GM19043 (cell line): ENCODE measurements at regions not wholly inside any gene's neighbourhood (a gene's known extent, or its start where the extent isn't known, plus 50 kb on each side); places are given as distances from the start of the nearest gene placed in this dataset.
"Not testable (repeated sequence)": the region's sequence is repeated elsewhere in the genome, so short reads cannot be mapped to it uniquely, and the experiment has no call there.

Source experiments
- ATAC-seq: cut with Tn5 transposase; IDR thresholded peaks from one replicate; pipeline ENCODE4 v1.9.1; 2021; ENCODE audit warnings: low read depth; ENCODE audit not compliant: unreplicated experiment

DNA sequence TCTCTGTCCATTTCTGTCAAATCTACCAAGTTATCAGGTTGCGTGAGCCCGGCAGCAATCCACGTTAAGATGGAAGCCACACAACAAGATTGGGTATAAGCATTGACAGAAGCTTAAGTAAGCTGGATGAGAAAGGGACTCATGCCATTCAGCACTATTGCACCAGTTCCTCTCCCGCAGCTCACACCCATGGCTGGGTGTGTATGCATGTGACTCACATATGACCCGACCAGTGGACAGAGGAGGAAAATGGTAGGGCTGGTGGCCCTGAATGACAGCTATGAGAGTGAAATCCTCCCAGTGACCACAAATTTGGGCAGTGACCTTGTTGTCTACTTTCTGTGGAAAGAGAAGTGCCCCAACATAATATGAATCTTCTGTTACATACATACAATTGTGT is 113.5 kb downstream of the OTOR start:
- ATAC-seq = no peak

DNA sequence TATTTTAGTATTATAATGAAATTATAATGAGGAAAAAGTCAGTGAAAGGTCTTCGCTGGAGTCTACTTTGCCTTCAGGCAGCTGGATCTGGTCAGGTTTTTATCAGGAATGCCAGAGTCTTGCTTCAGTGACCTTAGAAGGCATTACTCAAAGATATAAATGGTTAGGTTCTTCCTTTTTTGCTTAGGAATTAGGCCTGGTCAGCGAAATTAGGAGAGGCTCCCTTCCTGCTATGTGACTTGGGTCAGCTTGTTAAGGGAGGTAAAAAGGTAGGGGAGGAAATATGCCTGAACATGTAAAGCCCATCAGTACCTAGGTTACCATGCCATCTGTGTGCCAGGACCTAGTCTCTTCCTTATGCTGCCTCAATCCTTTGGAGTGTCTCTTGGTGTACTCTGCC is 115.1 kb downstream of the OTOR start:
- no peak for ATAC-seq

DNA sequence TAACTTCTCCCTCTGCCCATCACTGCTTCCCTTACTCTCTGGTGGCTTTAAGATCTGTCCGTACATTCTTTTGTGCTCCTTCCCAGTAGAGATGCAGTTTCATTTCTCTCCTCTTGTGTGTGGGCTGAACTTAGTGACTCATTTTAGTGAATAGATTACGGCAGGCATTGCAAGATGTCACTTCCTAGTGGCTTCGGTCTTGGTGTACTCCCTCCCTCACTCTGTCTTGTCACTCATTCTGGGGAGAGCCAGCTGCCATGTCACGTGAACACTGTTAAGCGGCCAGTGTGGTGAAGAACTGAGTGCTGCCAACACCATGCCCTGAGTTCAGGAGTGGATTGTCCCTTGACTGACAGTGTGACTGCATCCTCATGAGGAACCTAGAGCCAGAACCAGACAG is 115.9 kb downstream of the OTOR start:
- no peak for ATAC-seq

DNA sequence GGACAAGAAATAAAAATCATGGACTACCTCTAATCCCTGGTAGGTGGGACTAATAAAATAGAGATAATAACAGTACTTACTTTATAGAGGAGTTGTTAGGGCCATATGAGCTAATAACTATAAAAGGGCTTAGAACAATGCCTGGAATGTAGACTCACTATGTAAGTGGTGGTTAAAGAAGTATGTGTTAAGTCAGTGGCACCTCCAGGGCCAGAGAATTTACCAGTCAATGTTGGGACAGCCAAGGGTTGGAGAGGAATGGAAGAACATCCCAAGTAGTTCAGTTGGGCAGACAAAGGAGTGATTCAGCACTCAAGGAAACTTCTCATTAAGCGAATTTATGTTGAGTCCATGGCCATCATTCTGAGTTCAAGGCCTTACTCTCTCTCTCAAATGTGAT is 116.8 kb downstream of the OTOR start:
- ATAC-seq = no peak

DNA sequence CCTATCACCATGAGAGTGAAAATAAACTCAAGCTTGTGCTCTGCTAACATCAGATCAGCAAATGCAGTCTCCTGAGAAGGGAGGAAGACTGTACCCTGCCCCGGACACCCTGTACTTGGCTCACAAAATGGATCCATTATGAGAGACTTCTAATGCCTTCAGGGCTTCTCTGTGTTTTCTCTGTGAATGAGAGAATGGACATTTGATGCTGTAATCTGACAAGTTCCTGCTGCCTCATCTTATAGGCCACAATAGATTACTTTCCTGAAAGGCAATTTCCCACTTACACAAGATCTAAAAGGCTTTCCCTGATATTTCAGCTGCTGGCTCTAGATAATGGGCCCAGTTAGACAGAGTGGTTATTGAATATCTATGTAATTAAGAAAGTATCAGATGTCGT is 117.2 kb downstream of the OTOR start:
- no peak for ATAC-seq

DNA sequence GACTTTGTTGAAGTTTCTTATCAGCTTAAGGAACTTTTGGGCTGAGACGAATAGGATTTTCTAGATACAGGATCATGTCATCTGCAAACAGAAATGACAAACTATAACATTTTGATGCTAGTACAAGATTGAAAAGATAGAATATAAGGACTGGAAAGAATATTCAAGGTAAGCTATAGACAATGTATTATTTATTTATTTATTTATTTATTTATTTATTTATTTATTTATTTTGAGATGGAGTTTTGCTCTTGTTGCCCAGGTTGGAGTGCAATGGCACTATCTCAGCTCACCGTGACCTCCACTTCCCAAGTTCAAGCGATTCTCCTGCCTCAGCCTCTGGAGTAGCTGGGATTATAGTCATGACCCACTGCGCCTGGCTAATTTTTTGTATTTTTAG is 125.0 kb downstream of the OTOR start:
- ATAC-seq = not testable (repeated sequence)

DNA sequence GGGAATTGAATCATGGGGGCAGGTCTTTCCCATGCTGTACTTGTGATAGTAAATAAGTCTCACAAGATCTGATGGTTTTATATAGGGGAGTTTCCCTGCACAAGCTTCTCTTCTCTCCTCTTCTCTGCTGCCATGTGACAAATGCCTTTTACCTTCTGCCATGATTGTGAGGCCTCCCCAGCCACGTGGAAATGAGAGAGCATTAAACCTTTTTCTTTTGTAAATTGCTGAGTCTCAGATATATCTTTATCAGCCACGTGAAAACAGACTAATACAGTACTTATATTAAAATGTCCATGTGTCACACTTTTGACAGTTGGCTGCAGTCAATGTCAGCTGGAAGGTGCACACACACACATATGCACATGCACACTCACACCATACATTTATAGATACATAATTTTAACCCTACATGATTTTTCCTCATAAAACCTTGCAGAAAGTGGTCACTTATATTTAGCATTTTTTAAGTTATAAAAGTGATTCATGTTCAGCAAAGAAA is 128.9 kb downstream of the OTOR start:
- no peak for ATAC-seq

DNA sequence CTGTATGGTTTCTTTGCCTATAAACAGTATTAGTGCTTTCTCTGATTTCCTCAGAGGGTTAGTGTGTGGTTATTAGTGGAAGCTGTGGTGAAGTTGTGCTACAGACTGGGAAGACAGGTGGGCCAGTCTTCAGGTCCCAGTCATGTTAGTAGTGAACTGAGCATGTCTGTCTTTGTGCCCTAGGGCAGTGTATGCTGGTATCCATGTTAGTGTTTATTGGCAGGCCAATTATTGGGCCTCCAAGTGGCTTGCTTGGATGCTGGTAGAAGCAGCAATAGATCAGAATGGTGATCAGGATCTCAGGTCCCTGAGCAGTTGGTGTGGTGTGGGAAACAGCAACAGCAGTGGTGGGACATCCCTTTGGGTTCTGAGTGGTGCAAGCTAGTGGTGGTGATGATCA is 137.6 kb downstream of the OTOR start:
- ATAC-seq = no peak

DNA sequence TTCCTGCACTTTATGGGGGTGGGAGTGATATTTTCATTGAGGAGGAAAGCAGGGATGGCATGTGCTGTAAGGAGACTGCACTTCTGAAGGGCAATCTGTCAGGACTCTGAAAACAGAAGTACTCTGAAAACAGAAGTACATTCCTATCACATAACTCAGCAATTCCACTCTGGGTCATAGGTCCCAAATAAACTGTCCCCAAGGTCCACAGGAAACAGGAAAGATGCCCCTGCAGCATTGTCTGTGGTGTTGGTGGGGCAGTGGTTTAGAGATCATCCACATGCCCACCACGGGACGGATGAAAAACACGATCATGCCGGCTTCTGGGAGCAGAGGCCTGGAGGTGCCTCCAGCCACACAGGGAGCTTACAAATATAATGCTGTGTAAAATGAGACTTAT is 150.3 kb downstream of the OTOR start:
- ATAC-seq = no peak

DNA sequence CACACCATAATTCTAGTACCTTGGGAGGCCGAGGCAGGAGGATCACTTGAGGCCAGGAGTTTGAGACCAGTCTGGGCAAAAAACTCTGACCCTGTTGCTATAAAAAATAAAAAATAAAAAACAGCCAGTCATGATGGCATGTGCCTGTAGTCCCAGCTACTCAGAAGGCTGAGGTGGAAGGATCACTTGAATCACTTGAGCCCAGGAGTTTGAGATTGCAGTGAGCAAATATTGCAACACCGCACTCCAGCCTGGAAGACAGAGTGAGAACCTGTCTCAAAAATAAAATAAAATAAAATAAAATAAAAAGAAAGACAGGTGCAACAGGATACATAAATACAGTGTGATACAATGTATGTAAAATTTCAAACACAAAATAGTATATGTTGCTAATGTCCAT is 154.5 kb downstream of the OTOR start:
- ATAC-seq = no peak

DNA sequence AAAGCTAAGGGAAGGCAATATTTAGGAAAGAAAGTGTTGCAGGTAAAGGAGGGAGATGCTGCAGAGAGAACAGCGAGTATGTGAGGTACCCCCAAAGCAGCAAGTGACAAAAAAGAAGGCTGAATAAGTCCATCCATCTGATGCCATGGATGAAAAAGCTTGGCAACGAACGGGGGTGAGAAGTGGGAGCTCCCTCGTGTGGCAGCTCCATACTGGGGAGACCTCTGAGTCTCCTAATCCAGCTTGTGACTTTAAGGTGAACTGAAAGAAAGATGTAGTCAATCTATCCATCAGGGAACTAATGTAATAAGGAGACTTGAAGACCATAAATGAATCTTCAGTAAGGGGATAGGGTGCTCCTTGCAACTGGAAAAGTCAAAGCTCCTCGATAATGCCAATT is 156.6 kb downstream of the OTOR start:
- no peak for ATAC-seq

DNA sequence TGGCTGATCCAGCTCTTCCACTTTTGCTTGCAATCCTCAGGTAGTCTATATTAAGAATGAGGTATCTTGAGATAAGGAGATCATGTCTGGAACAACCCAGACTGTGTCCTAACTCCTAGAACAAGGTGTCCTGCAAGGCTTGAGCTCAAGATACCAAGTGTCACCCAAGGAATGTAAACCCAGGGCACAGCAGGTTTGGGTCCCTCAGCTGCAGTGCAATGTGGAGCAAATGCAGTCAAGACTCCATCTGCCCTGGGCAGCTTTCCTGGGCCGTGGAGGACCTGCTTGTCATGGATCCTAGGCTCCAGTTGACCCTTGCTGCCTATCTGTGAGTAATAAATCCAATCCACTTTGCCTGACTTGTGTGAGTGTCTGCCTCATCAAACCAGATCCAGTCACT is 166.1 kb downstream of the OTOR start:
- ATAC-seq = no peak

DNA sequence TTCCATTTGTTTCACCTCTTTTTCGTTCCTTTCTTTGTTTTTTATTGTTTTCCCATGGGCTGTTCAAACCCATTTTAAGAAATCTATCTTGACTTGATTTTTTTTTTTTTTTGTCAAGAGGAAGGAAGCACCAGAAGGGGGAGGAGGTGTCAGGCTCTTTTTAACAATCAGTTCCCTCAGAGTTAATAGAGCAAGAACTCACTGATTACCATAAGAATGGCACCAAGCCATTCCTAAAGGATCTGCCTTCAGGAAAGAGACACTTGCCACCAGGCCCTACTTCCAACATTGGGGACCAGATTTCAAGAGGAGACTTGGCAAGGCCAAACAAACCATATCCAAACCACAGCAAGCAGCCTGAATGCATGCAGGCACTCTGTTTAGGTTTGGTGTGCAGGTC is 168.0 kb downstream of the OTOR start:
- ATAC-seq = no peak

DNA sequence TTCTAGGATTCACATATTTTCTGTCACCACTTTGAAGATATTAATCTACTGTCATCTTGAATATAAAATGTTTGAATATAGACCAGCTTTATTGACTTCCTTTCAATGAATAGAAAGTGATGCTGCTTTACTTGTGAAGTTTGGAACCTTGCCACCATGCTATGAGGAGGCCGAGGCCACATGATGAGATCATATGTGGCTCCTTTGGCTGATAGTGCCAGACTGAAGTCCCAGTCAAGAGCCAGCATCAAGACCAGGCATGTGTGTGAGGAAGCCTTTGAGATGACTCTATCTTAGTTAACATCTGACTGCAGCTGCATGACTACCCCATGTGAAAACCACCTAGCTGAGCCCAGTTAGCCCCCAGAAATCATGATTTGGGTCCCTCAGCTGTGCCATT is 169.5 kb downstream of the OTOR start:
- ATAC-seq = no peak

DNA sequence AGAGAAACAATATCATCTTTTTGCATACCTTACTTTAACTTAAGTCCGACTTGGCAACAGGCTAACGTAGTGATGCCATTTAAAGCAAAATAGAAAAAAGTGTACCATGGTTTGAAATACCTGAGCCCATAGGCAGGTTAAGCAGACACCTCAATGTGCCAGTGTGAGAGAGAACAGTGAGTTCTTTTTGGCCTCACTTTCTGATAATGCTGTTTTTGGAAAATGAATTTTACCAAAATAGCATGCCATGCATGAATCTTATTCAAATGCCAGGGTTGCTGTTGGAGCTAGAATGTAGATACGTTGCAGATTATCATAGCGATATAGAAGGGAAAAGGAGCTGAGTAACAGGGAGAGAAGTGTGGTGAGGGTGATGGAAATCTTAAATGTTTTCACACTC is 170.2 kb downstream of the OTOR start:
- no peak for ATAC-seq

DNA sequence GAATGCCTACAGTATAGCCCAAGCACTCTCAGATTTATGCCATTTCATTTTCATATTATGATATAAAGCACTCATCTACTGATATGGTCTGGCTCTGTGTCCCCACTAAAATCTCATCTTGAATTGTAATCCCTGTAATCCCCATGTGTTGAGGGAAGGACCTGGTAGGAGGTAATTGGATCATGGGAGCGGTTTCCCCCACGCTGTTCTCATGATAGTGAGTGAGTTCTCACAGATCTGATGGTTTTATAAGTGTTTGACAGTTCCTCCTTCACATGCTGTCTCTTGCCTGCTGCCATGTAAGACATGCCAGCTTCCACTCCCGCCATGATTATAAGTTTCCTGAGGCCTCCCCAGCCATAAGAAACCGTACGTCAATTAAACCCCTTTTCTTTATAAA is 171.7 kb downstream of the OTOR start:
- no peak for ATAC-seq

DNA sequence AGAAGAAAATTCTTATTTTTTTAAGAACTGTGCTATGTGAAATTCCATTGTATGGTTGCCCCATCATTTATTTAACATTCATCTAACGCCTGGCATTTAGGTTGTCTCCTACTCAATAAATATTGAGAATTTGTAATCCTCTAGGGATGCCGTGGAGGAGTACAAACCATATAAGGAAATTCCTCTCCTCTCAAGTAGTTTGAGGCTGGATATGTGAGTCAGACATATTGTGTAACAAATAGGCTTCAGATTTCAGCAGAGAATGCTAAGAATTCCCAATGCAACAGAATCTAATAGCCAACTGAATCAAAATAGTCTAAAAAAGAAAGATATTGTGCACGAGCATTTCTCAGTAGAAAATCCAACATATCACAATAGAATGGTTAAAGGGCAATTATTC is 174.7 kb downstream of the OTOR start:
- no peak for ATAC-seq

DNA sequence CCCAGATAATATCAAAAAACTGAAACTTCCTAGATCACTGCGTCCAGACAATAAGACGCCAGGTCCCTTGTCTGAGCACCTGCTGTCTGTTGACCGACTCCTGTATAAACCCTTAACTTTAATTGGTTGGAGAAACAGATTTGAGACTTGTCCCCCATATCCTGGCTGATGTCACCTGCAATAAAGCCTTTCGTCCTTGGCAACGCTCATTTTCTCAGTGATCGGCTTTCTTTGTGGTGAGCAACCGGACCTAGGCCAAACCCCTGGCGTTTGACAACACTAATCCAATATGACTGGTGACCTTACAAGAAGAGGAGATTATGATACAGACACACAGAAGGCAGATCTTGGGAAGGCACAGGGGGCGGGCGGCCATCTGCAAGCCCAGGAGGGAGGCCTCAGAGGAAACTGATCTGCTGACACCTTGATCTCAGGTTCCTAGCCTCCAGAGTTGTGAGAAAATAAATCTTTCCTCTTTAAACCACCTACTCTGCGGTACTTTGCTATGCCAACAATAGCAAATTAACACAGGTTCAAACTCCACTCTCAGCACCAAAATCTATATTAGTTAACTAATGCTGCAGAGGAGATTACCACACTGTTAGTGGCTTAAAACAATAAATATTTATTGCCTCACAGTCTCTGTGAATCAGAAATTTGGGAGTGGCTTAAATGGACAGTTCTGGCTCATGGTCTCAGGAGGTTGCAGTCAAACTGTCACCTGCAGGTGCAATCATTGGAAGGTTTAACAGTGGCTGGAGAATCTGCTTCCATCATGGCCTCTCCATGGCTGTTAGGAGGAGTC is 178.7 kb downstream of the OTOR start:
- ATAC-seq = no peak

DNA sequence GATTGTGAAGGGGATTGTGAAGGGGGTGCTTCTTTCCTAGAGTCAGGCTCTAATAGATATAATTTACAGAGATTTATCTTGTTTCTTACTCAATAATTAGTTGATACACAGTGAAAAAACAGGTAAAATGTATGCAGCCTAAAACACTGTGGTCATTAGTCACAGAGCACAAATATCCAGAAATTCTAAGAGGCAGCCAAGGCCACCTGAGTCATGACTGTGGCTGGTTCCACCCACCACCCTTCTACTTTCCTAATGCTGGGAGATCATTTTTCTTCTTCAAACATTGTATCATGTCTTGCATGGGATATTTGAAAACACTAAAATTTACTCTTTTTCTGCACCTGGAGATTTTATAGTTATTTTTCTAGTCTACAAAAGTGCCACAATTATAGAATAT is 181.6 kb downstream of the OTOR start:
- no peak for ATAC-seq

DNA sequence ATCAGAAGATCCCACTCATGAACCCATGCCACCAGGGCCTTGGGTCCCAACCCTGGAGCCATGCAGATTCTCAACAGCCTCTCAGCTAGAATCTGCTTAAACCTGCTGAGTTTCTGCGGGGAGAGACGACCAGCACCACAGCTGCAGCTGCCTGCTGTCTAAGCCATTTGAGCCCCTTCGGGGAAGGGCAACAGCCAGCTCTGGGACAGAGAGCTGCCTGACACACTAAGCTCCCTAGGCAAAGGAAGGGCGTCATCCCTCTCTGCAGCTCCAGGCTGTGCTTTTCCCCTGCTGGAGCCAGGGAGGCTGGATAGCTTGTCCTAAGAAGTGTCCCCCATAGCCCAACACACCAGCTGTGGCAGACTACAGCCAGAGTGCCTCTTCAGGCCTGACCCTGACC is 182.5 kb downstream of the OTOR start:
- ATAC-seq = no peak

DNA sequence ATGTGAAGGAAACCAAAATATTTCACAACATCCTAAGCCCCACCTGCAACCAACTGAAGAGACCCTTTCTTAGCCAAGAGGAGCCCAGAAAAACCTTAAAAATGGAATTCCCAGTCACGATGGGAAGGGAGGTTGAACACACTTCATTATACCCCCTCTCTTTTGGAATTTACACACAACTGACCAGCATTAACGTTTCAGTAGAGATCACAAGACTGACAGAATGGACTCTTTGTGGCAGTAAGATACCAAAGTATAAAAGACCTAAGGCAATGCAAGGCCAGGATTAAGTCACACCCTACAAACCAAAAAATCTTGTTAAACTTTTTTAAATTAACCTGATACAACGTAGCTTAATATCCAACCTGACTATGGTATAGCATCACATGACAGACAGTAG is 190.9 kb downstream of the OTOR start:
- no peak for ATAC-seq

DNA sequence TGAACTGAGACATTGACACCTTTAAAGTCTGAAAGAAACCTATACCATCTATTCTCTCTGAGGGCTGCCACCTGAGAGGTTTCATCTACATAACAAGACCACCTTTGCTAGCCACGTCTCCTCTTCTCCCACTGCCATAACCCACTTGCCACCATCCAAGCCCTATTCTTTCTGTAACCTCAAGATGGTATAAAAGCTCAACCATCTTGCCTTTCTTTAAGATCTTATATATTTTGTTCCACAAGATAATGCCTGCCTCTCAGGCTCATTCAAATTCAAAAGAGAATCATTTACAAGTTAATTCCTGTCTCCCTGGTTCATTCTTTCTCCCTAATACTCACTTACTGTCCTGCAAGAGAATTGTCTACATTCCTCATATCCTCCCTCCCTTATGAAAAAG is 192.5 kb downstream of the OTOR start:
- ATAC-seq = no peak

DNA sequence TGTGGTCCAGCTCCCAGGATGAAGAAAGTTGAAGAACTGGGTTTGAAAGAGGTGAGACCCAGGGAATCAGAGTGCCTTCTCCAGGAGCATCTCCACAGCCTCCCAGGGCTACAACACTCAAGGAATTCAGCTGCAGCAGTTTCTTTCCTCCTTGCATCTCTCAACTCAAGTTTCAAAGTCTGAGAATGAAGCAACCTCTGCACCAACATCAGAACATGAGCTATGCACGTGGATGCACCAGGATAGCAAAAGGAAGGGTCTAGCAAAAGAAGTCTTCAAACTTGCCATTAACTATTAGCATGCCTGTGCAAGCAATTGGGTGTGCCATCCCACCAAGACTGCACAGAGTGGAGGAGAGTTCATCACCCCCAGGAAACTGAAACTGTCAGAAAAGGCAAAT is 193.9 kb downstream of the OTOR start:
- no peak for ATAC-seq
